ENCODE measurements at regions not wholly inside any gene's neighbourhood (a gene's known extent, or its start where the extent isn't known, plus 50 kb on each side); places are given as distances from the start of the nearest gene placed in this dataset.

- no peak for TF ChIP-seq CTCF (IDR thresholded peaks at IDR 0.05)
- no peak for TF ChIP-seq POLR2A (IDR thresholded peaks at IDR 0.05)
- no peak for TF ChIP-seq POLR2AphosphoS5 (IDR thresholded peaks at IDR 0.05)
- TF ChIP-seq EP300 (IDR thresholded peaks at IDR 0.05): no peak
Observed at GRCh38 chr4:56741595-56741994, 60.5 kb upstream of the HOPX start.

All from upper lobe of left lung (tissue), 4 donors.